HG02798 (cell line): ENCODE measurements at regions not wholly inside any gene's neighbourhood (a gene's known extent, or its start where the extent isn't known, plus 50 kb on each side); places are given as distances from the start of the nearest gene placed in this dataset.

ENCODE experiments used
- ATAC-seq: cut with Tn5 transposase; IDR thresholded peaks from one replicate; pipeline ENCODE4 v1.9.1; 2021; ENCODE audit warnings: mild to moderate bottlenecking; ENCODE audit not compliant: unreplicated experiment, poor library complexity

DNA sequence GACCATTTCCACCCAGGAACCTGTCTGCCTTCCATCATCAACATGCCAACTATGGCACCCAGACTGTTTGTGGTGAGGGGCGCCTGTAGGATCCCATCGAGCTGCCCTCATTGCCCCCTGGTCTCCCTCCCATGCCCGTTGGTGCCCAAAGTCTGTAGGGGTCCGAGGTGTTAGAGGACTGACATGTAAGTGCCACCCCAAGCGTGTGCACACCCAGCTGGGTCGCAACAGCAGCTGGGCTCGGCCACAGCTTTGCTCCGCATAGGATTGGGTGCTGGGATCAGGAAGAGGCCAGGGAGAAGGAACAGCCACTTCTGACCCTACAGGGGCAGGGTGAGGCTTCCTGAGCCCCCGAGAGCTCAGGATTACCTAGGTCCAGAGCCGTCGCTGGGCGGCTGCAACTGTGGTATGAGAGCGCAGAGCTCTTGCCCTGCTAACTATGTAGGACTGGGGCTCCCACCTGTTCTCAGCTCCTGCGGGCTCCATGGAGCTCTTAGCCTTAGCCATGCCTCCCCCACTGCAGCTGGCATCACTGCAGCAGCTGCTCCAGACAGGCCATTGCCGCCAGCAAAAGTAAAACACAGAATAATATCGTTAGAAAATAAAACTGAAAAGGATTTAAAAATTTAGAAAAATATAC is 1160.3 kb downstream of the FSTL5 start:
- no peak for ATAC-seq

- ATAC-seq: no peak
These were observed 1158.1 kb downstream of the FSTL5 start for GRCh38 chr4:161005746-161006145.

GRCh38 chr4:161008527-161008926 is 1155.3 kb downstream of the FSTL5 start:
- ATAC-seq: no peak

- ATAC-seq: no peak
These were observed 1153.6 kb downstream of the FSTL5 start for GRCh38 chr4:161010227-161010626.
